H1 (cell line): ENCODE measurements at regions not wholly inside any gene's neighbourhood (a gene's known extent, or its start where the extent isn't known, plus 50 kb on each side); places are given as distances from the start of the nearest gene placed in this dataset.
"Not testable (repeated sequence)": the region's sequence is repeated elsewhere in the genome, so short reads cannot be mapped to it uniquely, and the experiment has no call there.

ENCODE experiments used
- CTCF ChIA-PET: fragments of 300-600 bp; sonication (Branson Sonifier 250); formaldehyde crosslinking; loops from one replicate; lab custom pipeline; 2021; ENCODE audit not compliant: partially characterized antibody; lab: Charles Lee
- POLR2A ChIA-PET: fragments of 300-600 bp; sonication (Branson Sonifier 250); formaldehyde crosslinking; loops from one replicate; lab custom pipeline; 2021; ENCODE audit warnings: inconsistent platforms; ENCODE audit not compliant: partially characterized antibody; lab: Charles Lee
- DNase-seq, 2 experiments: peaks; one replicate each; pipeline versions ENCODE4 v3.0.0 to v3.0.0-alpha.2; 2010 to 2022; ENCODE audit warnings: low spot score in 2 of 2, low read depth in 1 of 2, mixed read lengths in 1 of 2
- FAIRE-seq: peaks from 2 replicates; lab custom pipeline; 2011; peaks lifted over from hg19 to GRCh38; lab: Jason Lieb, UNC
- H2AFZ ChIP-seq: 2 replicates; pipeline ENCODE4 v1.8.1; 2012; ENCODE audit warnings: low read length, inconsistent platforms
- H2AK5ac ChIP-seq: 2 replicates; pipeline ENCODE4 v1.6.1; 2013; ENCODE audit warnings: low read depth, low read length
- H2BK120ac ChIP-seq: replicated peaks from 2 replicates; pipeline ENCODE3; 2013; ENCODE audit warnings: low read depth, low read length, inconsistent platforms
- H2BK12ac ChIP-seq: 2 replicates; pipeline ENCODE4 v1.6.1; 2013; ENCODE audit warnings: low read depth, low read length
- H2BK15ac ChIP-seq: 2 replicates; pipeline ENCODE4 v1.6.1; 2013; ENCODE audit warnings: low read length
- H2BK20ac ChIP-seq: 2 replicates; pipeline ENCODE4 v1.6.1; 2013; ENCODE audit warnings: low read length
- H2BK5ac ChIP-seq: 2 replicates; pipeline ENCODE4 v1.6.1; 2013; ENCODE audit warnings: low read depth, low read length
- H3K14ac ChIP-seq: 2 replicates; pipeline ENCODE4 v1.6.1; 2013; ENCODE audit warnings: inconsistent platforms; ENCODE audit not compliant: insufficient read length
- H3K18ac ChIP-seq: 2 replicates; pipeline ENCODE4 v1.6.1; 2013; ENCODE audit warnings: low read length; ENCODE audit errors: extremely low read depth
- H3K23ac ChIP-seq: 2 replicates; pipeline ENCODE4 v1.6.1; 2013; ENCODE audit warnings: inconsistent platforms; ENCODE audit not compliant: insufficient read length
- H3K23me2 ChIP-seq: 2 replicates; pipeline ENCODE4 v1.6.1; 2013; ENCODE audit warnings: low read depth, low read length
- H3K27ac ChIP-seq: 2 replicates; pipeline ENCODE4 v1.6.1; 2011; ENCODE audit warnings: low read depth, low read length, inconsistent platforms
- H3K27me3 ChIP-seq, 4 experiments: replicated peaks in 1 of 4; 1 replicate in 1 of 4; 2 replicates in 3 of 4; pipeline versions ENCODE4 v1.6.1 to v1.8.1; 2011 to 2013; ENCODE audit warnings: low read length in 3 of 4, mild to moderate bottlenecking in 3 of 4, inconsistent platforms in 2 of 4, mixed read lengths in 2 of 4, moderate library complexity in 1 of 4; ENCODE audit not compliant: control insufficient read depth in 3 of 4, insufficient read depth in 3 of 4; ENCODE audit errors: extremely low read depth in 1 of 4
- H3K36me3 ChIP-seq, 4 experiments: 2 replicates each; pipeline versions ENCODE4 v1.6.1 to v1.8.1; 2011 to 2013; ENCODE audit warnings: mild to moderate bottlenecking in 4 of 4, low read length in 3 of 4, moderate library complexity in 2 of 4, control low read depth in 1 of 4, inconsistent platforms in 1 of 4; ENCODE audit not compliant: insufficient read depth in 4 of 4, control insufficient read depth in 2 of 4
- H3K4ac ChIP-seq: replicated peaks from 2 replicates; pipeline ENCODE3; 2013; ENCODE audit warnings: low read length, low read depth, mixed read lengths, inconsistent platforms; ENCODE audit not compliant: insufficient read length
- H3K4me1 ChIP-seq, 4 experiments: replicated peaks in 1 of 4; 1 replicate in 1 of 4; 2 replicates in 3 of 4; pipeline versions ENCODE4 v1.6.1 to v1.8.1; 2011 to 2013; ENCODE audit warnings: low read length in 3 of 4, inconsistent platforms in 2 of 4, mixed read lengths in 1 of 4; ENCODE audit not compliant: insufficient read depth in 4 of 4, control insufficient read depth in 3 of 4
- H3K4me2 ChIP-seq, 2 experiments: 2 replicates each; pipeline versions ENCODE4 v1.6.1 to v1.8.1; 2011 to 2013; ENCODE audit warnings: low read depth in 2 of 2, low read length in 2 of 2, control low read depth in 1 of 2, inconsistent platforms in 1 of 2, mild to moderate bottlenecking in 1 of 2; ENCODE audit not compliant: insufficient read depth in 1 of 2
- H3K4me3 ChIP-seq, 4 experiments: fragments of 200-600, 300-600 bp in 1 of 4; sonication (generic), shearing (Covaris generic), sonication (Bioruptor Twin) in 1 of 4; 2 replicates each; pipeline versions ENCODE4 v1.5.1 to v1.8.1; 2011 to 2016; ENCODE audit warnings: low read length in 4 of 4, low read depth in 3 of 4, control low read depth in 2 of 4, inconsistent platforms in 2 of 4, mild to moderate bottlenecking in 2 of 4, mixed read lengths in 1 of 4, moderate library complexity in 1 of 4; ENCODE audit not compliant: insufficient read depth in 2 of 4; ENCODE audit errors: extremely low read depth in 1 of 4
- H3K56ac ChIP-seq: replicated peaks from 2 replicates; pipeline ENCODE3; 2013; ENCODE audit warnings: low read depth, mild to moderate bottlenecking, mixed read lengths, low read length, inconsistent platforms; ENCODE audit not compliant: insufficient read length
- H3K79me1 ChIP-seq: 2 replicates; pipeline ENCODE4 v1.6.1; 2013; ENCODE audit warnings: low read depth, low read length, control low read depth
- H3K79me2 ChIP-seq, 2 experiments: 2 replicates each; pipeline versions ENCODE4 v1.6.1 to v1.8.1; 2012 to 2013; ENCODE audit warnings: low read length in 2 of 2, mild to moderate bottlenecking in 2 of 2, inconsistent platforms in 1 of 2; ENCODE audit not compliant: insufficient read depth in 2 of 2, control insufficient read depth in 1 of 2
- H3K9ac ChIP-seq, 4 experiments: replicated peaks in 1 of 4; 1 replicate in 1 of 4; 2 replicates in 3 of 4; pipeline versions ENCODE4 v1.6.1 to v1.8.1; 2011 to 2013; ENCODE audit warnings: low read depth in 3 of 4, low read length in 3 of 4, control low read depth in 2 of 4, mild to moderate bottlenecking in 2 of 4, moderate library complexity in 2 of 4, inconsistent platforms in 1 of 4; ENCODE audit errors: extremely low read depth in 1 of 4
- H3K9me3 ChIP-seq, 2 experiments: 2 replicates each; pipeline versions ENCODE4 v1.6.1 to v1.8.1; 2012 to 2013; ENCODE audit warnings: mild to moderate bottlenecking in 2 of 2, moderate library complexity in 2 of 2, control low read depth in 1 of 2, inconsistent platforms in 1 of 2, low read depth in 1 of 2, low read length in 1 of 2, mixed read lengths in 1 of 2; ENCODE audit not compliant: insufficient read depth in 2 of 2
- H4K20me1 ChIP-seq, 2 experiments: replicated peaks in 1 of 2; 2 replicates each; pipeline versions ENCODE3 to v1.8.1; 2011 to 2013; ENCODE audit warnings: inconsistent platforms in 2 of 2, low read length in 2 of 2, mild to moderate bottlenecking in 1 of 2; ENCODE audit not compliant: insufficient read depth in 2 of 2, control insufficient read depth in 1 of 2
- H4K5ac ChIP-seq: 2 replicates; pipeline ENCODE4 v1.6.1; 2013; ENCODE audit warnings: low read length, low read depth, mixed read lengths, inconsistent platforms; ENCODE audit not compliant: insufficient read length
- H4K8ac ChIP-seq: 2 replicates; pipeline ENCODE4 v1.8.0; 2013; ENCODE audit warnings: mild to moderate bottlenecking, moderate library complexity, low read length, inconsistent platforms; ENCODE audit not compliant: insufficient read depth; ENCODE audit errors: extremely low read depth
- H4K91ac ChIP-seq: replicated peaks from 2 replicates; pipeline ENCODE3; 2013; ENCODE audit warnings: low read length, mixed read lengths, inconsistent platforms; ENCODE audit not compliant: insufficient read length
- WGBS, 2 experiments: shearing (Covaris generic) in 1 of 2; methylation state at CpG; one replicate each; pipeline versions ENCODE4 v1.1.6 to v1.1.7; 2013 to 2015; ENCODE audit warnings: low lambda C conversion rate in 2 of 2, mixed read lengths in 2 of 2, inconsistent platforms in 1 of 2, low coverage in 1 of 2, missing lambda C conversion rate in 1 of 2; ENCODE audit not compliant: insufficient replicate concordance in 2 of 2, insufficient coverage in 1 of 2, insufficient read length in 1 of 2; ENCODE audit errors: extremely low coverage in 1 of 2, missing lambda C conversion rate in 1 of 2; 5-methylcytosine and 5-hydroxymethylcytosine counted together

- H3K9me3 ChIP-seq, result peaks cover 3 to 54% of the 10 kb centered on the region in 2 experiments; a peak in 2 of 4 replicates
- H4K8ac ChIP-seq, H3K27ac ChIP-seq, CTCF ChIA-PET, H4K5ac ChIP-seq, H3K4me2 ChIP-seq, POLR2A ChIA-PET, FAIRE-seq, H3K9ac ChIP-seq, H3K27me3 ChIP-seq, H2BK120ac ChIP-seq, H3K79me2 ChIP-seq, H3K4me1 ChIP-seq, H2BK12ac ChIP-seq, H4K91ac ChIP-seq, H3K4ac ChIP-seq, H2AFZ ChIP-seq, H2BK20ac ChIP-seq, H3K4me3 ChIP-seq, H3K36me3 ChIP-seq, H4K20me1 ChIP-seq, H3K14ac ChIP-seq, H3K23ac ChIP-seq, H2BK5ac ChIP-seq, DNase-seq, H3K18ac ChIP-seq, H2AK5ac ChIP-seq, H3K56ac ChIP-seq, H3K23me2 ChIP-seq, H3K79me1 ChIP-seq, H2BK15ac ChIP-seq: not testable (repeated sequence)
- 77% methylated on average over 4 of the region's 4 CpGs; no CpG with 5 or more reads in 1 of the 2 experiments for WGBS, 2 experiments
Observed at GRCh38 chr20:30312220-30312619, 945.2 kb upstream of the DEFB115 start.

GRCh38 chr20:30313660-30314059, 943.8 kb upstream of the DEFB115 start:
- H3K23ac ChIP-seq, H3K9ac ChIP-seq, H3K27ac ChIP-seq, H2BK20ac ChIP-seq, H2AK5ac ChIP-seq, POLR2A ChIA-PET, H3K36me3 ChIP-seq, H3K79me2 ChIP-seq, DNase-seq, H4K8ac ChIP-seq, H2BK12ac ChIP-seq, H3K23me2 ChIP-seq, H2BK120ac ChIP-seq, H4K5ac ChIP-seq, H3K4me1 ChIP-seq, H4K20me1 ChIP-seq, H4K91ac ChIP-seq, H3K14ac ChIP-seq, CTCF ChIA-PET, FAIRE-seq, H3K79me1 ChIP-seq, H3K4ac ChIP-seq, H3K27me3 ChIP-seq, H3K56ac ChIP-seq, H3K4me3 ChIP-seq, H3K18ac ChIP-seq, H2BK5ac ChIP-seq, H2BK15ac ChIP-seq, H3K4me2 ChIP-seq, H2AFZ ChIP-seq: not testable (repeated sequence)
- WGBS, 2 experiments, result 50% methylated on average over 1 of the region's 1 CpG; no CpG with 5 or more reads in 1 of the 2 experiments
- peaks cover 3 to 60% of the 10 kb centered on the region in 2 experiments; a peak in 2 of 4 replicates for H3K9me3 ChIP-seq
